M059J (cell line): ENCODE measurements at regions not wholly inside any gene's neighbourhood (a gene's known extent, or its start where the extent isn't known, plus 50 kb on each side); places are given as distances from the start of the nearest gene placed in this dataset.
"Not testable (repeated sequence)": the region's sequence is repeated elsewhere in the genome, so short reads cannot be mapped to it uniquely, and the experiment has no call there.

Experiments used
- DNase-seq: peaks from one replicate; pipeline ENCODE4 v3.0.0-alpha.2; 2012; ENCODE audit warnings: low read depth

GRCh38 chr5:100017520-100018262 lies 517.5 kb upstream of the FAM174A start:
- no peak for DNase-seq

- DNase-seq: not testable (repeated sequence)
Measured at GRCh38 chr5:100013305-100013704, 521.9 kb upstream of the FAM174A start.

DNA sequence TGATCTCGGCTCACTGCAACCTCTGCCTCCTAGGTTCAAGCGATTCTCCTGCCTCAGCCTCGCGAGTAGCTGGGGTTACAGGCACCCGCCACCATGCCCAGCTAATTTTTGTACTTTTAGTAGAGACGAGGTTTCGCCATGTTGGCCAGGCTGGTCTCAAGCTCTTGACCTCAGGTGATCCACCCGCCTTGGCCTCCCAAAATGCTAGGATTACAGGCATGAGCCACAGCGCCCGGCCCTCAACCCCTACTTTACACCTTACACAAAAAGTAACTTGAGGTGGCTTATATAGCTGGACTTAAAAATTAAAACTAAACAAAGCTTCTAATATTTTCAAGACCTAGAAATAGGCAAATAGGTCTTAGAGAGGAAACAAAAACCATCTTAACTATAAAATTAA lies 524.0 kb upstream of the FAM174A start:
- not testable (repeated sequence) for DNase-seq

DNA sequence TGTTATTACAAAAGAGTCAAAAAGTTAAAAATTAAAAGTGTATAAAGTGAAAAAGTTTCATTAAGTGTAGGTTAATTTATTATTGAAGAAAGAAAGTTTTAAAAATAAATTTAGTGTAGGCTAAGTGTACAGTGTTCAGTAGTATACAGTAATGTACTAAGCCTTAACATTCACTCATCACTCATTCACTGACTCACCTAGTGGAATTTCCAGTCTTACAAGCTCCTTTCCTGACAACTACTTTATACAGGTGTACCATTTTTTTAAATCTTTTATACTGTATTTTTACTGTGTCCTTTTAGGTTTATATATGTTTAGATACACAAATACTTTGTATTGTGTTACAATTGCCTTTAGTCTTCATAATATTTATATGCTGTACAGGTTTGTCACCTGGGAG lies 530.2 kb upstream of the FAM174A start:
- no peak for DNase-seq

DNA sequence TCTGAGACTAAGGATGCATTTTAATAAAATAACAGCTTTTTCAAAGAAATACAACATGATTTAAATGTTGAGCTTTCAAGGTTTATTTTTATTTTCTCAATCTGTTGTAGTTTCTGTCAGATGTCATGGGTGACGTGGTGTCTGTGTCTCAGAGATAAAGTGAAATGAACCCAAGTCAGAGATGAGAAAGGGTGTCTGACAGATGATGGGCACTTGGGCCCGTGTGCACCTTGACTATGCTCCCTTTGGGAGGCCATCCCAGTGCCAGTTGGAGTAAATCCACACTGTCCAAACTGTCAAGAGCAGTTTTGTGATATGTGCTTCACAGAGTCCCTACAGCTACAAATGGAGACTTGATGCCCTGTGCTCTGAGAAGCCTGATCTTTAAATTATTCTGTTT lies 536.9 kb upstream of the FAM174A start:
- no peak for DNase-seq

DNA sequence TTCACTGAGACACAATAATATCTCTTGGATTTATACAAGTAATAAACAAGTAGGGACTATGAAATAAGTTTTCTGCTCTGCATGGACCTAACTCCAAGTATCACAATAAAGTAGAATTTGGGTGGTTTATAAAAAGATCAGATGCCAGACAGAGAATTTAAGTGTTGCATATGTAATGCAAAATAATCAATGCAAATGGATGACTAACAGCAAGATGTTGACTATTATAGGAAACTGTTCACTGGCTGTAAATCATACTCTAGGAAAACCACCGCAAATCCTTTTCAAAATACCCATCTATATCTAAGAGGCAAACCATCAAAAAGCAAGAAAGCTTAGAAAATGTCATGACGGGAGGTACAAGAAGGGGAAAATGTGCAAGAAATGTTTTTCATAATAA lies 539.8 kb upstream of the FAM174A start:
- DNase-seq: no peak

DNA sequence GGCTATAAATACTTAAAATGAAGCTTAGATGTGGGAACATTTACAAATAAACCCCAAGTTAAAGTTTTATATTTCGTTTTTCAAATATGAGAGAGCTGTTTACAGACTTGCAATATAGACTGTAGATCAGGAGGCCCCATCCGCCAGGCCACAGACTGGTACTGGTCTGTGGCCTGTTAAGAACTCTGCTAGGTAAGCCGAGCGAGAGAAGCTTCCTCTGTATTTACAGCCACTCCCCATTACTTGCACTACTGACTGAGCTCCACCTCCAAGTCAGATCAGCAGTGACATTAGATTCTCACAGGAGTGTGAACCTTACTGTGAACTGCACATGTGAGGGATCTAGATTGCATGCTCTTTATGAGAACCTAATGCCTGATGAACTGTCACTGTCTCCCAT lies 561.4 kb upstream of the FAM174A start:
- DNase-seq: no peak

DNA sequence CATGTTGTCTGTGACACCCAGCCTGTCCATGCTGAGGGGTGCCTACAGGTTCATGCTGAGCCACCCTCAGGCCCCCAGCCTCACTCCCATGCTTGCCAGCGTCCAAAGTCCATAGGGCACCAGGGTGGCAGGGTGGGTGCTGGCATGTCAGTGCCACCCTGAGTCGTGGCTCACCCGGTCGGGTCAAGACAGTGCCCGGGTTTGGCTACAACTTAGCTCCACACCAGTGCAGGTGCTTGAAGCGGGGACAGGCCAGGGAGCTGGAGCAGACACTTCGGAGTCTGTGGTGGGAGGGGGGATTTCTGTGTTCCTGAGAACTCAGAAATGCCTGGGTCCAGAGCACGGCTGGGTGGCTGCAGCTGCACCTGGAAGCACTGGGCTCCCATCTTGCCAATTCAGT lies 579.2 kb upstream of the FAM174A start:
- DNase-seq: no peak

- DNase-seq: no peak
Measured at GRCh38 chr5:99955006-99955405, 580.2 kb upstream of the FAM174A start.

DNA sequence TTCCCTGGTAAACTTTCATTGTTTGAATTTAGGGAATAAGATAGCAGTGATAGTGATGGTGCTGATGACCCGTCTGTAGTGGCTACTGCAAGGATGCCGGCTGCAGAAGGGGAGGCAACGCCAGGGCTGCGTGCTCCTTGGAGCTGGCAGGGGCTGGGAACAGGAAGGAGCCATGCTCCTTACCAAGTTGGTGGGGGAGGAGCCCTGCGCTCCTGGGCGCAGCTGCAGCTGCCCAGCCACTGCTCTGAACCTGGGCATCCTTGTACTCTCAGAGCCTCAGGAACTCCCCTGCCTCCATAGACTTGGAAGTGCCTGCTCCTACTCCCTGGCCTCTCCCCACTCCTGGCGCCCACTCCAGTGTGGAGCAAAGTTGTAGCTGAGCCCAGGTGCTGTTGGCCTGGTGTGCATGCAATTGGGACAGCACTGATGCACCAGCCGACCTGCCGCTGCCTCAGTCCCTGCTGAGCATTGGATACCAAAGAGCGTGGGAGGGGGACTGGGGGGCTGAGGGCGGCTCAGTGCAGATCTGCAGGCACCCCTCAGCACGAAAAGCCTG lies 585.1 kb upstream of the FAM174A start:
- no peak for DNase-seq

DNA sequence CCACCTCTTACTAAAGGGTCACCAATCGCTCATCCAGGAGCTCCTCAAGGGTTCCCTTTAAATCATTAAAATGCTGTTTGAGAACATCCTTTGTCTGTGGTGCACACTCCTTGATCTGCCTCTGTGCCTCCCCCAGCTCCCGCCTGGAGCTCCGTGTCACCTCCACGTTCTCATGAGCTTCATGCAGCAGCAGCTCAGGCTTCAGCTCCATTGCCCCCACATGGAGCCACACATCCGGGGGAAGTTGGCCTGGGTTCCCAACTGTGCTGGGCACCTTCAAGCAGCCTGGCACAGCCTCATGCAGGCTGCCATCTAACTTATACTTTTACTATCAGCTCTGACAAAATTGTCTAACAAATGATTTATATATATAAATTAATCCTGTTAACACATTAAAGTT lies 585.8 kb upstream of the FAM174A start:
- DNase-seq: no peak

DNA sequence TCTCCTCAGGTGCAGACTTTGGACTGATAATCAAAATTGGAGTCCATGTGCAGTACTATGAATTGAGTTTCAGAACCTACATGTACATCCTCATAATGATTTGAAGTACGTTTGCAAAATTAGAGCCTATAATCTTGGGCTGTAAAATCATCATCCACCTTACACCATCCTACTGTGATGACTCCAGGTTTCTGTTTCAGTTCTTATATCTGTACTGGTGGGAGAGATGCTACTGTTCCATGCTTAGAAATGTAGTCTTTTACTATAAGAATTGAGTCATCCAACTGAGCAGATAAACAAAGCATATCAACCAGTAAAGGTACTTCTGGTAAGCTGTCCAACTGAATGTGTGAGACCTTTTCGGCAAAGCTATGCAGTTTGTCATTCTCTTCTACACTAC lies 586.3 kb upstream of the FAM174A start:
- no peak for DNase-seq

GRCh38 chr5:99945478-99946442 lies 589.4 kb upstream of the FAM174A start:
- DNase-seq: no peak

DNA sequence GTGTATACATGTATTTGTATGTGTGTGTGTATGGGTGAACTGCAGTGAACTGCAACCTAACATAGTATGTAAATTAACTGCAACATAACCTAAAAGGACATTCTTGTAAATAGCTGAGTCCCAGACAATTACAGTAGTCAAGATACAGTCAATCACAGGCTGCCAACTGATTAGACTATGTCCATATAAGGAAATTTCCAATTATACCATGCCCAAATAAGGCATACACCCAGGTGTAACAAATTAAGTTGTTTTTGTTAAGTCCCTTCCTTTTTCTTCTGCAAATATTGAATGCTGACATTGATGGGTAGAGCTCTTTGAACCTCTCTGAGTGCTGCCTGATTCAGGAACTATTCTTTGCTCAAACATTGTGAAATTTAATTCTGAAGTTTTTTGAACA lies 594.6 kb upstream of the FAM174A start:
- DNase-seq: no peak

GRCh38 chr5:99936911-99937310 lies 598.3 kb upstream of the FAM174A start:
- no peak for DNase-seq

DNA sequence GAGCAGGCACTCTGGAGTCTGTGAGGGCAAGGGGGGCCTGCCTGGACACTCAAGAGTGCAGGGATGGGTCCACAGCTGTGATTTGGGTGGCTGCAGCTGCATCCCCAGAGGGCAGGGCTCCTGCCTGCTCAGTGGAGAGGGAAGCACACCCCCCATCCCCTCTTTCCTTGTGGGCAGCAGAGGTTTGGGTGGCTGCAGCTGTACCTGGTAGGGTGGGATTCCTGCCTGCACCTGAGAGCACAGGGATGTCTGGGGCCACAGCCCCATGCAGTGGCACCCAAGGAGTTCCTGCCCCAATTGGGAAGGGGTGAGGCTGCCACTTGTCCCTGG lies 605.4 kb upstream of the FAM174A start:
- no peak for DNase-seq

GRCh38 chr5:99929067-99929805 lies 605.9 kb upstream of the FAM174A start:
- DNase-seq: no peak

DNA sequence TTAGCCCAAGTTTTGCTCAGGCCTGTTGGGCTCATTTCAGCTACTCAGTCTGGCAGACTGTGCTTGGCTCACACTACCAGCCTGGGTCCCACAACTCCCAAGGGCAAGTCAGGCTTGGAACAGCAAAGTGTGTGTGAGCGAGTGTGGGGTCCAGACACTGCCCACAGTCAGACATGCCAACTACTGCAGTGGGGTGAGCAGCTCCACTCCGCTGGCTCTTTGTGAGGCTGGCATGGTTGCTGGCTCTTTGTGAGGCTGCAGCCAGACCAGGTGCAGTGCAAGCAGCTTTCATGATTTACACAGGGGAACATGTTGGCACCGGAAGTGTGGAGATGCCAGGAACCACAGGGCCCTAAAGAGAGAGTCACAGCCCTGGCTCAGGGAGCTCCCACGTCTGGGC lies 606.7 kb upstream of the FAM174A start:
- no peak for DNase-seq

- no peak for DNase-seq
Measured at GRCh38 chr5:99926463-99926862, 608.7 kb upstream of the FAM174A start.

DNA sequence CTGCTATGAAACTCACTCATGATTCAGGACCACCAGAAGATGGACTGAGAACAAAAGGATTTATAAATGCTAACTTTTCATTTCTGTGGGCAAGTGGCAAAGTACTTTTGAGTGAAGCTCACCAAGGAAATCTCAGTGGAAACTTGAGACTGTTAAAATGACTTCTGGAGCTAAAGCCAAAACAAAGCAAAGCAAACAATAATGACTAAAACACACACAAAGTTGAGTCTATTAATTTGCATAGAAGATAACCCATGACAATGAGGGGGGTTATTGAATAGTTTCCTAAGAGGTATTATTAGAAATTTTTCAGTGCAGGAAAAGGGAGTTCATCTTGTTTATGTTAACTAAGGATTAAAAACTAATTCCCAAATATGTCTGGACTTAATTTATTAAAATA lies 612.8 kb upstream of the FAM174A start:
- no peak for DNase-seq

GRCh38 chr5:99911971-99912370 lies 623.2 kb upstream of the FAM174A start:
- no peak for DNase-seq

- no peak for DNase-seq
Measured at GRCh38 chr5:99906776-99907175, 628.4 kb upstream of the FAM174A start.
